Ishikawa (cell line): ENCODE measurements at regions not wholly inside any gene's neighbourhood (a gene's known extent, or its start where the extent isn't known, plus 50 kb on each side); places are given as distances from the start of the nearest gene placed in this dataset.

ENCODE experiments used
- CEBPB ChIP-seq: IDR thresholded peaks from 2 replicates; pipeline ENCODE4 v1.6.1; 2012
- CREB1 ChIP-seq: IDR thresholded peaks from 2 replicates; pipeline ENCODE4 v1.6.1; 2012; ENCODE audit warnings: low read depth
- EGR1 ChIP-seq: IDR thresholded peaks from 2 replicates; pipeline ENCODE4 v1.6.1; 2012
- EP300 ChIP-seq: IDR thresholded peaks from 2 replicates; pipeline ENCODE4 v1.6.1; 2012; ENCODE audit warnings: borderline replicate concordance
- FOXM1 ChIP-seq: IDR thresholded peaks from 2 replicates; pipeline ENCODE4 v1.6.1; 2012; ENCODE audit warnings: low read depth, borderline replicate concordance
- MAX ChIP-seq: IDR thresholded peaks from 2 replicates; pipeline ENCODE4 v1.6.1; 2012
- NFIC ChIP-seq: IDR thresholded peaks from 2 replicates; pipeline ENCODE4 v1.6.1; 2012
- RAD21 ChIP-seq: IDR thresholded peaks from 2 replicates; pipeline ENCODE4 v1.6.1; 2012; ENCODE audit warnings: low read depth
- TAF1 ChIP-seq: IDR thresholded peaks from 2 replicates; pipeline ENCODE4 v1.6.1; 2012; ENCODE audit warnings: low read depth, mild to moderate bottlenecking
- TCF12 ChIP-seq: IDR thresholded peaks from 2 replicates; pipeline ENCODE4 v1.6.1; 2012; ENCODE audit warnings: low read depth
- TEAD4 ChIP-seq: IDR thresholded peaks from 2 replicates; pipeline ENCODE4 v1.6.1; 2012
- YY1 ChIP-seq: IDR thresholded peaks from 2 replicates; pipeline ENCODE4 v1.6.1; 2012; ENCODE audit warnings: low read depth
- ZBTB7A ChIP-seq: IDR thresholded peaks from 2 replicates; pipeline ENCODE4 v1.6.1; 2012; ENCODE audit warnings: low read depth
- TF ChIP-seq, protein P1 (sequence below): IDR thresholded peaks from 2 replicates; pipeline ENCODE4 v1.6.1; 2012; ENCODE audit warnings: low read depth, mild to moderate bottlenecking
- TF ChIP-seq, protein P2 (sequence below): IDR thresholded peaks from 2 replicates; pipeline ENCODE4 v1.6.1; 2012

DNA sequence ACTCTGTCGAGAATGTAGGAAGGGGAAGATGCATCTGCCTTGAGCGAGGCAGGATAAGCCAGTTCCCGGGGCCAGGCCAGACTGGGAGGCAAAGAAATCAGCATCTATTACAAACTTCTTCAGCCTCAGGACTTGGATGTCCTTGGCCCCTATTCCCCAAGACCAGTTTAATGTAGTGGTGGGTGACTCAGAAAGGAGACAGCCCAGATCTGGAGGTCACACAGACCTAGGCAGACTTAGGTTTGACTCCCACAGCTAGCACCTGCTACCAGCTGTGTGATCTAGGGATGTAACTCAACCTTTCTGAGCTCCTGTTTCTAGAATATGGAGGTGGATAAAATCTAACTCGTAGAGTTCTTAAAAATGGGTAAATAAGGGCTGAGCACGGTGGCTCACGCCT, 409.5 kb upstream of the PROK2 start:
- TF ChIP-seq CREB1 = no peak
- no peak for TF ChIP-seq ZBTB7A

DNA sequence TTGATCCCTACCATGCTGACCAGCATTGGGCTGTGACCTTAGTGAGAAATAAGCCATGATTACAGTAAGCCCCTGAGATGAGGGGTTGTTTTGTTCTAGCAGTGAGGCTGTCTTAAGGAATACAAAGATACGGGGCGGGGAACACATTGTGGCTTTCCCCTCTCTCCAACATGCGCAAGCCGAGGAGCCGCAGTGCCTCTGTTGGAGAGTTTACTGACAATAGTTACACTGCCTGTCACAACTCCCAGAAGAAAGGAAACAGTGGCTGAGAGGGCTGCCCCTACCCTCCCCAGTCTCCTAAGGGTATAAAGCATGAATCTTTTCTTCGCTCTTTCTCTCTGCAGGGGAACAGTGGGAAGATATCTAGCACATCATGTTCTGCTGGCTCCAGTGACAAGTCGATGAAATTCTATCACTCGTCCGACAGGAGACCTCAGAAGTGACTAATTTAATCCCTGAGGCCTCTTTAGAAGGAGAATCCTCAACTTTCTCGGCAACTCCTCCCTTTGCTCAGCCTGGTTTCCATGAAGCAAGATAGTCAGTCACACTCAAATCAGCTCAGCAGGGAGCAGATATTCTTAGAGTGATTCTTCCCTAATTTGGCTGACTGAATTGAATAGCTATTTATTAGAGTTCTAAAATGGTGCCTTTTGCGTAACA, 409.0 kb upstream of the PROK2 start:
- TF ChIP-seq ZBTB7A = no peak
- TF ChIP-seq TAF1 = no peak
- no peak for TF ChIP-seq EP300
- TF ChIP-seq CREB1 = no peak
- TF ChIP-seq, protein P1, sequence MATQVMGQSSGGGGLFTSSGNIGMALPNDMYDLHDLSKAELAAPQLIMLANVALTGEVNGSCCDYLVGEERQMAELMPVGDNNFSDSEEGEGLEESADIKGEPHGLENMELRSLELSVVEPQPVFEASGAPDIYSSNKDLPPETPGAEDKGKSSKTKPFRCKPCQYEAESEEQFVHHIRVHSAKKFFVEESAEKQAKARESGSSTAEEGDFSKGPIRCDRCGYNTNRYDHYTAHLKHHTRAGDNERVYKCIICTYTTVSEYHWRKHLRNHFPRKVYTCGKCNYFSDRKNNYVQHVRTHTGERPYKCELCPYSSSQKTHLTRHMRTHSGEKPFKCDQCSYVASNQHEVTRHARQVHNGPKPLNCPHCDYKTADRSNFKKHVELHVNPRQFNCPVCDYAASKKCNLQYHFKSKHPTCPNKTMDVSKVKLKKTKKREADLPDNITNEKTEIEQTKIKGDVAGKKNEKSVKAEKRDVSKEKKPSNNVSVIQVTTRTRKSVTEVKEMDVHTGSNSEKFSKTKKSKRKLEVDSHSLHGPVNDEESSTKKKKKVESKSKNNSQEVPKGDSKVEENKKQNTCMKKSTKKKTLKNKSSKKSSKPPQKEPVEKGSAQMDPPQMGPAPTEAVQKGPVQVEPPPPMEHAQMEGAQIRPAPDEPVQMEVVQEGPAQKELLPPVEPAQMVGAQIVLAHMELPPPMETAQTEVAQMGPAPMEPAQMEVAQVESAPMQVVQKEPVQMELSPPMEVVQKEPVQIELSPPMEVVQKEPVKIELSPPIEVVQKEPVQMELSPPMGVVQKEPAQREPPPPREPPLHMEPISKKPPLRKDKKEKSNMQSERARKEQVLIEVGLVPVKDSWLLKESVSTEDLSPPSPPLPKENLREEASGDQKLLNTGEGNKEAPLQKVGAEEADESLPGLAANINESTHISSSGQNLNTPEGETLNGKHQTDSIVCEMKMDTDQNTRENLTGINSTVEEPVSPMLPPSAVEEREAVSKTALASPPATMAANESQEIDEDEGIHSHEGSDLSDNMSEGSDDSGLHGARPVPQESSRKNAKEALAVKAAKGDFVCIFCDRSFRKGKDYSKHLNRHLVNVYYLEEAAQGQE = no peak
- TF ChIP-seq TCF12 = no peak
- TF ChIP-seq FOXM1 = no peak
- TF ChIP-seq, protein P2, sequence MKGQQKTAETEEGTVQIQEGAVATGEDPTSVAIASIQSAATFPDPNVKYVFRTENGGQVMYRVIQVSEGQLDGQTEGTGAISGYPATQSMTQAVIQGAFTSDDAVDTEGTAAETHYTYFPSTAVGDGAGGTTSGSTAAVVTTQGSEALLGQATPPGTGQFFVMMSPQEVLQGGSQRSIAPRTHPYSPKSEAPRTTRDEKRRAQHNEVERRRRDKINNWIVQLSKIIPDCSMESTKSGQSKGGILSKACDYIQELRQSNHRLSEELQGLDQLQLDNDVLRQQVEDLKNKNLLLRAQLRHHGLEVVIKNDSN = no peak
- no peak for TF ChIP-seq NFIC
- TF ChIP-seq MAX = no peak
- no peak for TF ChIP-seq RAD21
- no peak for TF ChIP-seq EGR1
- TF ChIP-seq YY1 = no peak
- TF ChIP-seq CEBPB = no peak
- no peak for TF ChIP-seq TEAD4

- no peak for TF ChIP-seq EP300
- TF ChIP-seq EGR1 = no peak
- TF ChIP-seq, protein P2 = no peak
- no peak for TF ChIP-seq TEAD4
- TF ChIP-seq RAD21 = no peak
- TF ChIP-seq, protein P1 = no peak
Observed at GRCh38 chr3:72192572-72192971, 407.6 kb upstream of the PROK2 start.

- TF ChIP-seq FOXM1 = no peak
- no peak for TF ChIP-seq EP300
- no peak for TF ChIP-seq ZBTB7A
- no peak for TF ChIP-seq MAX
- no peak for TF ChIP-seq TCF12
- TF ChIP-seq NFIC = no peak
- no peak for TF ChIP-seq YY1
- TF ChIP-seq EGR1 = no peak
- no peak for TF ChIP-seq RAD21
- TF ChIP-seq TAF1 = no peak
- TF ChIP-seq TEAD4 = no peak
- no peak for TF ChIP-seq CREB1
- TF ChIP-seq, protein P2 = no peak
- TF ChIP-seq, protein P1 = no peak
- TF ChIP-seq CEBPB = no peak
Observed at GRCh38 chr3:72191209-72191960, 406.4 kb upstream of the PROK2 start.

DNA sequence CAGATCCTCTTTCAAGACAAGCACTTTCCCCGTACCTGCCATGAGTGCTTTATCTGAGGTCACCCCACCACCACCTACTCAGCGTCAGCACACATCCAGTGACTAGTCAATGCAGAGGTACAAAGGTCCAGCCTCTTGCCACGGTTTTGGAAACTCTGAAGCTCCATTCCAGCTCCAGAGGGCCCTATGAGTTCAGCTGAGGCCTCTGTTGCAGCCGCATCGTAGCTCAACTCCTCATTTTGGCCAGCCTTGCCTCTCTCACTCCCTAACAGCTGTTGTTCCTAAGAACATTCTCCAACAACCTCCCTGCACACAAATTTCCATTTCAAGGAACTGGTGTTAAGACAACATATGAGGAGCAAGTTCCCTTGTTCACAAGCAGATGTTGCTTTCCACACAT, 405.1 kb upstream of the PROK2 start:
- no peak for TF ChIP-seq CREB1
- TF ChIP-seq EGR1 = no peak
- no peak for TF ChIP-seq ZBTB7A
- no peak for TF ChIP-seq RAD21
- no peak for TF ChIP-seq YY1
- TF ChIP-seq TEAD4 = no peak
- TF ChIP-seq, protein P2 = no peak
- TF ChIP-seq EP300 = no peak
- no peak for TF ChIP-seq FOXM1
- no peak for TF ChIP-seq TAF1
- TF ChIP-seq, protein P1 = no peak
- no peak for TF ChIP-seq CEBPB
- no peak for TF ChIP-seq TCF12
- no peak for TF ChIP-seq MAX
- no peak for TF ChIP-seq NFIC
